ENCODE measurements at regions not wholly inside any gene's neighbourhood (a gene's known extent, or its start where the extent isn't known, plus 50 kb on each side); places are given as distances from the start of the nearest gene placed in this dataset.

GRCh38 chr12:90899456-90900182, 55.4 kb downstream of the CCER1 start:
- TF ChIP-seq POLR2A (IDR thresholded peaks at IDR 0.05): no peak
- no peak for TF ChIP-seq CTCF (IDR thresholded peaks at IDR 0.05)

Data from thyroid gland (tissue), 4 donors.